ENCODE measurements at regions not wholly inside any gene's neighbourhood (a gene's known extent, or its start where the extent isn't known, plus 50 kb on each side); places are given as distances from the start of the nearest gene placed in this dataset.

GRCh38 chr17:13104576-13104975, 86.7 kb upstream of the ELAC2 start:
- H3K4me3 ChIP-seq = no peak overlapping the region
- H3K27me3 ChIP-seq = no peaks in the 10 kb centered on the region
- TF ChIP-seq POLR2A (IDR thresholded peaks at IDR 0.05) (no peak), CTCF (IDR thresholded peaks at IDR 0.05) (no peak)
- ATAC-seq (no peak), DNase-seq (no peak)
- H3K36me3 ChIP-seq = no peaks in the 10 kb centered on the region
- WGBS, 4 donors = 81 to 95% (median 87%) methylated on average over 1 to 3 of the region's 3 CpGs
- no peaks in the 10 kb centered on the region for H3K4me1 ChIP-seq
- no peak overlapping the region for H3K27ac ChIP-seq
- intact Hi-C loops (cut with DNase I) = no loop called here
- H3K9me3 ChIP-seq = peaks cover 0 to 2% (median 0%) of the 10 kb centered on the region in 12 donors

- intact Hi-C loops (cut with DNase I) = no loop called here
- H3K36me3 ChIP-seq = no peaks in the 10 kb centered on the region
- ATAC-seq (no peak), DNase-seq (no peak)
- no peak overlapping the region for H3K27ac ChIP-seq
- TF ChIP-seq POLR2A (IDR thresholded peaks at IDR 0.05) (no peak), CTCF (IDR thresholded peaks at IDR 0.05) (no peak)
- WGBS, 4 donors = 39 to 58% (median 48%) methylated on average over 2 of the region's 2 CpGs
- H3K4me3 ChIP-seq = no peak overlapping the region
- H3K9me3 ChIP-seq = peaks cover 0 to 2% (median 0%) of the 10 kb centered on the region in 12 donors
- no peaks in the 10 kb centered on the region for H3K4me1 ChIP-seq
- no peaks in the 10 kb centered on the region for H3K27me3 ChIP-seq
These were observed 84.7 kb upstream of the ELAC2 start for GRCh38 chr17:13102477-13102876.

- H3K27ac ChIP-seq = no peak overlapping the region
- no peak for TF ChIP-seq CTCF (IDR thresholded peaks at IDR 0.05)
- TF ChIP-seq POLR2A (IDR thresholded peaks at IDR 0.05) = no peak
- H3K36me3 ChIP-seq = no peaks in the 10 kb centered on the region
- WGBS, 4 donors = 70 to 84% (median 74%) methylated on average over 9 of the region's 9 CpGs
- intact Hi-C loops (cut with DNase I) = no loop called here
- DNase-seq (no peak), ATAC-seq (no peak)
- no peaks in the 10 kb centered on the region for H3K27me3 ChIP-seq
- peaks cover 0 to 5% (median 0%) of the 10 kb centered on the region in 12 donors for H3K4me1 ChIP-seq
- no peak overlapping the region for H3K4me3 ChIP-seq
- peaks cover 0 to 2% (median 0%) of the 10 kb centered on the region in 12 donors for H3K9me3 ChIP-seq
These were observed 82.1 kb upstream of the ELAC2 start for GRCh38 chr17:13099926-13100325.

GRCh38 chr17:13099089-13099735, 81.4 kb upstream of the ELAC2 start:
- peaks cover 0 to 2% (median 0%) of the 10 kb centered on the region in 12 donors for H3K9me3 ChIP-seq
- H3K36me3 ChIP-seq = no peaks in the 10 kb centered on the region
- H3K4me1 ChIP-seq = peaks cover 0 to 5% (median 0%) of the 10 kb centered on the region in 12 donors
- intact Hi-C loops (cut with DNase I) = no loop called here
- H3K27ac ChIP-seq = no peak overlapping the region
- WGBS, 4 donors = 67 to 75% (median 73%) methylated on average over 10 of the region's 10 CpGs
- H3K4me3 ChIP-seq = no peak overlapping the region
- no peaks in the 10 kb centered on the region for H3K27me3 ChIP-seq
- ATAC-seq = no peak
- TF ChIP-seq CTCF (IDR thresholded peaks at IDR 0.05) = no peak
- no peak for TF ChIP-seq POLR2A (IDR thresholded peaks at IDR 0.05)
- no peak for DNase-seq

All from heart left ventricle (tissue), 16 donors.